Nephron (organoid): ENCODE measurements at regions not wholly inside any gene's neighbourhood (a gene's known extent, or its start where the extent isn't known, plus 50 kb on each side); places are given as distances from the start of the nearest gene placed in this dataset.

Experiments
- H3K27ac Mint-ChIP-seq, 3 experiments: 2 replicates each; pipeline ENCODE4 v1.8.0; 2020; ENCODE audit warnings: mixed read lengths in 3 of 3, mild to moderate bottlenecking in 2 of 3, moderate library complexity in 1 of 3
- H3K27me3 Mint-ChIP-seq: 2 replicates; pipeline ENCODE4 v1.8.0; 2021; ENCODE audit warnings: low read depth, mild to moderate bottlenecking, moderate library complexity, mixed read lengths
- H3K36me3 Mint-ChIP-seq: 2 replicates; pipeline ENCODE4 v1.8.0; 2020; ENCODE audit warnings: low read depth, mixed read lengths
- H3K4me1 Mint-ChIP-seq: 2 replicates; pipeline ENCODE4 v1.8.0; 2020; ENCODE audit warnings: mixed read lengths
- H3K4me3 Mint-ChIP-seq, 3 experiments: 2 replicates each; pipeline ENCODE4 v1.8.0; 2020; ENCODE audit warnings: mild to moderate bottlenecking in 3 of 3, mixed read lengths in 3 of 3, moderate library complexity in 2 of 3
- H3K9me3 Mint-ChIP-seq: 2 replicates; pipeline ENCODE4 v1.8.0; 2020; ENCODE audit warnings: mixed read lengths
- TF ChIP-seq, protein P1 (sequence below), 3 experiments: fragments of 200-600 bp; sonication (generic); IDR thresholded peaks; one replicate each; pipeline ENCODE4 v1.5.0; 2021; ENCODE audit warnings: antibody characterized with exemption in 3 of 3; ENCODE audit not compliant: unreplicated experiment in 3 of 3

DNA sequence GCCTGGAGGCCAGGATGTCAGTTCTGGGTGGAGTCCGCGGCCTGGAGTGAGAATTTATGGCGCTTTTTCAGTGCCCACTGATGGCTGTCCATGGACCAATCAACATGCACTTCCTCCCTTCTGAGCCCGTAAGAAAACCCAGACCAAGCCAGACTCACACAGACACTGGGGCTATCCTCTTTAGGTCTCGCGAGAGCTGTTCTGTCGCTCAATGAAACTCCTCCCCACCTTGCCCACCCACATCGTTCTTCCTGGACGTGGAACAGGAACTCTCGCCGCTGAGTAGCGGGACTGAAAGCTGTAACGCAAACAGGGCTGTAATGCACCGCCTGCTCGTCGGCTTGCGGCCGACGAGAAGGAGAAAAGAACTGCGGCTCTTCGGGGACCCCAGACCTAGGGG lies 833.0 kb upstream of the CADM2 start:
- Mint-ChIP-seq H3K9me3 (no peaks in the 10 kb centered on the region), H3K4me3 (no peak overlapping the region), H3K36me3 (no peaks in the 10 kb centered on the region), H3K27ac (no peak overlapping the region), H3K4me1 (no peaks in the 10 kb centered on the region), H3K27me3 (no peaks in the 10 kb centered on the region)
- TF ChIP-seq, protein P1, sequence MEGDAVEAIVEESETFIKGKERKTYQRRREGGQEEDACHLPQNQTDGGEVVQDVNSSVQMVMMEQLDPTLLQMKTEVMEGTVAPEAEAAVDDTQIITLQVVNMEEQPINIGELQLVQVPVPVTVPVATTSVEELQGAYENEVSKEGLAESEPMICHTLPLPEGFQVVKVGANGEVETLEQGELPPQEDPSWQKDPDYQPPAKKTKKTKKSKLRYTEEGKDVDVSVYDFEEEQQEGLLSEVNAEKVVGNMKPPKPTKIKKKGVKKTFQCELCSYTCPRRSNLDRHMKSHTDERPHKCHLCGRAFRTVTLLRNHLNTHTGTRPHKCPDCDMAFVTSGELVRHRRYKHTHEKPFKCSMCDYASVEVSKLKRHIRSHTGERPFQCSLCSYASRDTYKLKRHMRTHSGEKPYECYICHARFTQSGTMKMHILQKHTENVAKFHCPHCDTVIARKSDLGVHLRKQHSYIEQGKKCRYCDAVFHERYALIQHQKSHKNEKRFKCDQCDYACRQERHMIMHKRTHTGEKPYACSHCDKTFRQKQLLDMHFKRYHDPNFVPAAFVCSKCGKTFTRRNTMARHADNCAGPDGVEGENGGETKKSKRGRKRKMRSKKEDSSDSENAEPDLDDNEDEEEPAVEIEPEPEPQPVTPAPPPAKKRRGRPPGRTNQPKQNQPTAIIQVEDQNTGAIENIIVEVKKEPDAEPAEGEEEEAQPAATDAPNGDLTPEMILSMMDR (IDR thresholded peaks at IDR 0.05; ENCODE audit: unreplicated experiment in 3 of 3), result no peak

DNA sequence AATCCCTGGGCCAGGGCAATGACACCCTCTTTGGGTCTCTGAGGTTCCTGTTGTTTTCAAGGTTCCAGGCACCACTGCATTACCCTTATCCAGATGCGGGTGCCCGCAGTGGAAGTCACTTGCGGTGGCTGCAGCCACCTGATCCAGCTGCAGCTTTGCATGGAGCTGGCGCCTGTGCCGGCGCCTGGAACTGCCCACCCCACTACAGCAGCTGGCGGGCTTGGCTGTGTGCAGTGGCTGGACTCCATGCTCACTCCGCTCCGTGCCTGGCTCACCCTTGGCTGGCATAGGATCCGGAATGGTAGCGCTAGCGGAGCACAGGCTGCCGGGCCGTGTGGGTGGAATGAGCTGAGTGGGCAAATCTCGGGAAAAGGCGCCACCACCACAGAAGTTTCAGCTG lies 832.6 kb upstream of the CADM2 start:
- H3K27me3 Mint-ChIP-seq, result no peaks in the 10 kb centered on the region
- H3K4me3 Mint-ChIP-seq, result no peak overlapping the region
- H3K27ac Mint-ChIP-seq, result no peak overlapping the region
- TF ChIP-seq, protein P1 (IDR thresholded peaks at IDR 0.05; ENCODE audit: unreplicated experiment in 3 of 3), result no peak
- H3K36me3 Mint-ChIP-seq, result no peaks in the 10 kb centered on the region
- no peaks in the 10 kb centered on the region for H3K4me1 Mint-ChIP-seq
- no peaks in the 10 kb centered on the region for H3K9me3 Mint-ChIP-seq

DNA sequence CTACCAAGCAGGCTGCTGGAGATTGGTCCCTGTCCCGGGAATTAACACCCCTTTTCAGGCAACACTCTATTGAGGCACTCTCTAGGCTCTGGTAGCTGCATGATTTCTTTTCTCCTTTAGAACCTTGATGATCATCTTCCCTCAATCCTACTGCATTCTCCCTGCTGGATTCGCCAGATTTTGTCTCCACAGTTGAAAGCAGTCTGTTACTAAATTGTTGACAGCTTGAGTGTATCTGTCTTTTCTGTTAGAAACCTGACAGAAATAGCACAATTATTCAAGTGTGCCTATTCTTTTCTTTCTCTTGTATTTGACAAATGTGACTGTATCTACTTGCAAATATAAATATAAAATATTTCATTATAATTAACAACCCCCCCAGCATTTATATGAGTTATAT lies 830.8 kb upstream of the CADM2 start:
- H3K36me3 Mint-ChIP-seq, result no peaks in the 10 kb centered on the region
- no peaks in the 10 kb centered on the region for H3K27me3 Mint-ChIP-seq
- H3K4me1 Mint-ChIP-seq, result no peaks in the 10 kb centered on the region
- no peak overlapping the region for H3K4me3 Mint-ChIP-seq
- H3K9me3 Mint-ChIP-seq, result no peaks in the 10 kb centered on the region
- no peak overlapping the region for H3K27ac Mint-ChIP-seq
- TF ChIP-seq, protein P1 (IDR thresholded peaks at IDR 0.05; ENCODE audit: unreplicated experiment in 3 of 3), result no peak

DNA sequence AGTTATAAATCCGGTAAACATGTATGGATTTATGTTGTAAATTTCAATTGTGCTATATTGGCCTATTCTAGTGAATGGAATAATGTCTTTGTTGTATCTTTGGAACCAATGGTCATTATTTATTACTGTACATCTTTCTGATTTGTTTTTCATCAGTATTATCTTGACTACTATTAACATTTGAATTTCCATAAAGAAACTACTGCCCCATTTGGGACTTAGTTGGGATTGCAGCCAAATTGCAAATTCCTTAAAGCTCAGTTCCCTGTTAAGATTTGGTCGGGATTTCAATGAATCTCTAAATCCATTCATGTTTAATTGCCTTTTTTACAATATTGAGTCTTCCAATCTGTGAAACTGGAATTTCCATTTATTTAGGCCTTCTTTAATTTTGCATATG lies 822.4 kb upstream of the CADM2 start:
- no peaks in the 10 kb centered on the region for H3K4me1 Mint-ChIP-seq

DNA sequence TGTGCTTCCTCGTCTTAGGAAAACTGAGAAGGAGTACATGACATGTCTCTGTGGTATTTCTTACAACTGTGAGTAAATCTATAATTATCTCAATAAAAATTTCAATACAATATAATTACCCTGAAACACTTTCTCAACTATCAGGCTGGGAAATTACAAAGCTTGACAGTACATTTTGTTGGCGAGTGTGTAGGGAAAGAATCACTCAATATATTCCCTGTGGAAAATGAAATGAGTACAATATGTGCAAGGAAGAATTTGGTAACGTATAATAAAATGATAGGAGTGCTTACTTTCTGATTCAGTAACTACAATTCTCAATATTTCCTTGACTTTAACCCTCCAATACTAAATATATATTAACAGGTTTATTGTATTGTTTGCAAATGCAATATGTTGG lies 818.2 kb upstream of the CADM2 start:
- Mint-ChIP-seq H3K27ac (no peak overlapping the region), H3K9me3 (no peaks in the 10 kb centered on the region), H3K4me3 (no peak overlapping the region), H3K4me1 (no peaks in the 10 kb centered on the region), H3K27me3 (no peaks in the 10 kb centered on the region), H3K36me3 (no peaks in the 10 kb centered on the region)
- TF ChIP-seq, protein P1 (IDR thresholded peaks at IDR 0.05; ENCODE audit: unreplicated experiment in 3 of 3), result no peak

More for the DNA sequence above, 822.4 kb upstream of the CADM2 start:
- no peak overlapping the region for H3K4me3 Mint-ChIP-seq
- no peaks in the 10 kb centered on the region for H3K9me3 Mint-ChIP-seq
- no peaks in the 10 kb centered on the region for H3K36me3 Mint-ChIP-seq
- H3K27ac Mint-ChIP-seq, result no peak overlapping the region
- no peaks in the 10 kb centered on the region for H3K27me3 Mint-ChIP-seq
- TF ChIP-seq, protein P1 (IDR thresholded peaks at IDR 0.05; ENCODE audit: unreplicated experiment in 3 of 3), result no peak

DNA sequence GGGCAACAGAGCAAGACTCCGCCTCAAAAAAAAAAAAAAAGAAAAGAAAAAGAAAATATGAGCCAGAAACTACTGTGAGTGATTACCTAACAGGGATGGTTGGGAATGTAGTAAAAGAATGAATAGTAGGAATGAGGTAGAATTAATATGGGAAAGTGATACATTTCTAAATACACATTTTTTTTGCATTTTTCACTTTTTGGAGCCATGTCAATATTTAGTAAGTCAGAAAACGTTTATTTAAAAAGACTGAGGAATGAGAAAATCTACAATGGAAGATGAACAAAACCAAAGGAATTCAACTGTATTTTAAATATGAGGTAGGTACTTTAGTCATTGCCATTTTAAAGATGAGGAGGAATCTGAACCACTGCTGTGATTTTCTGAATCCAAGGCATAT lies 817.2 kb upstream of the CADM2 start:
- Mint-ChIP-seq H3K4me3 (no peak overlapping the region), H3K9me3 (no peaks in the 10 kb centered on the region), H3K4me1 (no peaks in the 10 kb centered on the region), H3K27ac (no peak overlapping the region), H3K27me3 (no peaks in the 10 kb centered on the region), H3K36me3 (no peaks in the 10 kb centered on the region)
- TF ChIP-seq, protein P1 (IDR thresholded peaks at IDR 0.05; ENCODE audit: unreplicated experiment in 3 of 3), result no peak
